Hepatocyte (in vitro differentiated cells): ENCODE measurements at regions not wholly inside any gene's neighbourhood (a gene's known extent, or its start where the extent isn't known, plus 50 kb on each side); places are given as distances from the start of the nearest gene placed in this dataset.
"Not testable (repeated sequence)": the region's sequence is repeated elsewhere in the genome, so short reads cannot be mapped to it uniquely, and the experiment has no call there.

Experiments used
- DNase-seq: peaks from one replicate; pipeline ENCODE4 v3.0.0-alpha.2; 2016; ENCODE audit warnings: low spot score
- H2AFZ ChIP-seq: fragments of 200-600 bp; sonication (generic); 2 replicates; pipeline ENCODE4 v1.6.0; 2016; ENCODE audit warnings: antibody characterized with exemption, mild to moderate bottlenecking
- H3K27ac ChIP-seq: fragments of 200-600 bp; sonication (generic); 2 replicates; pipeline ENCODE4 v1.5.1; 2016; ENCODE audit warnings: mild to moderate bottlenecking
- H3K27me3 ChIP-seq: fragments of 200-600 bp; sonication (generic); 2 replicates; pipeline ENCODE4 v1.6.1; 2016
- H3K36me3 ChIP-seq: fragments of 200-600 bp; sonication (generic); replicated peaks from 2 replicates; pipeline ENCODE4 v1.5.1; 2016; ENCODE audit warnings: low read depth; ENCODE audit not compliant: insufficient read depth
- H3K4me1 ChIP-seq: fragments of 200-600 bp; sonication (generic); 2 replicates; pipeline ENCODE4 v1.5.1; 2016; ENCODE audit warnings: mild to moderate bottlenecking, moderate library complexity; ENCODE audit not compliant: insufficient read depth
- H3K4me2 ChIP-seq: fragments of 200-600 bp; sonication (generic); 2 replicates; pipeline ENCODE4 v1.6.0; 2016
- H3K4me3 ChIP-seq: fragments of 200-600 bp; sonication (generic); 2 replicates; pipeline ENCODE4 v1.5.1; 2016; ENCODE audit warnings: mild to moderate bottlenecking
- H3K79me2 ChIP-seq: fragments of 200-600 bp; sonication (generic); 2 replicates; pipeline ENCODE4 v1.6.0; 2017; ENCODE audit warnings: mild to moderate bottlenecking
- H3K9me2 ChIP-seq: fragments of 200-600 bp; sonication (generic); replicated peaks from 2 replicates; pipeline ENCODE4 v1.6.0; 2017; ENCODE audit warnings: mild to moderate bottlenecking; ENCODE audit not compliant: insufficient read depth
- H3K9me3 ChIP-seq: fragments of 200-600 bp; sonication (generic); 2 replicates; pipeline ENCODE4 v1.5.1; 2016; ENCODE audit warnings: low read depth, mild to moderate bottlenecking
- H4K20me1 ChIP-seq: fragments of 200-600 bp; sonication (generic); 2 replicates; pipeline ENCODE4 v1.6.0; 2016; ENCODE audit warnings: mild to moderate bottlenecking; ENCODE audit not compliant: insufficient read depth, poor library complexity, severe bottlenecking
- CTCF ChIP-seq: fragments of 200-600 bp; sonication (generic); IDR thresholded peaks from 2 replicates; pipeline ENCODE4 v1.5.1; 2016; ENCODE audit warnings: antibody characterized with exemption, mild to moderate bottlenecking; ENCODE audit not compliant: poor library complexity
- EZH2 ChIP-seq: fragments of 200-600 bp; sonication (generic); IDR thresholded peaks from 2 replicates; pipeline ENCODE4 v1.6.1; 2016; ENCODE audit warnings: antibody characterized with exemption, mild to moderate bottlenecking, borderline replicate concordance
- EZH2phosphoT487 ChIP-seq: fragments of 200-600 bp; sonication (generic); IDR thresholded peaks from one replicate; pipeline ENCODE4 v1.6.1; 2018; ENCODE audit warnings: antibody characterized with exemption, mild to moderate bottlenecking, low read depth, moderate library complexity; ENCODE audit not compliant: unreplicated experiment, severe bottlenecking
- WGBS: methylation state at CpG from one replicate; pipeline ENCODE4 v1.1.6; 2016; ENCODE audit warnings: low lambda C conversion rate; ENCODE audit errors: missing lambda C conversion rate; 5-methylcytosine and 5-hydroxymethylcytosine counted together

- Histone ChIP-seq H3K4me1 (no peaks in the 10 kb centered on the region), H3K27ac (no peak overlapping the region), H3K4me2 (no peak overlapping the region), H3K9me2 (no peaks in the 10 kb centered on the region), H3K4me3 (no peak overlapping the region), H2AFZ (no peak overlapping the region), H3K79me2 (no peaks in the 10 kb centered on the region), H3K27me3 (no peaks in the 10 kb centered on the region), H4K20me1 (no peaks in the 10 kb centered on the region), H3K9me3 (no peaks in the 10 kb centered on the region), H3K36me3 (no peaks in the 10 kb centered on the region)
- no peak for TF ChIP-seq CTCF
- TF ChIP-seq EZH2phosphoT487 = no peak
- no peak for TF ChIP-seq EZH2
- WGBS = 92% methylated on average over 2 of the region's 2 CpGs
- DNase-seq = no peak
Observed at GRCh38 chr11:106523921-106524320, 446.5 kb downstream of the AASDHPPT start.

- H2AFZ ChIP-seq = no peak overlapping the region
- no peak overlapping the region for H3K27ac ChIP-seq
- WGBS = 77% methylated on average over 2 of the region's 2 CpGs
- DNase-seq = no peak
- H4K20me1 ChIP-seq = no peaks in the 10 kb centered on the region
- H3K4me2 ChIP-seq = no peak overlapping the region
- H3K79me2 ChIP-seq = no peaks in the 10 kb centered on the region
- H3K9me3 ChIP-seq = no peaks in the 10 kb centered on the region
- no peak for TF ChIP-seq EZH2
- TF ChIP-seq EZH2phosphoT487 = no peak
- TF ChIP-seq CTCF = no peak
- no peaks in the 10 kb centered on the region for H3K9me2 ChIP-seq
- no peak overlapping the region for H3K4me3 ChIP-seq
- no peaks in the 10 kb centered on the region for H3K27me3 ChIP-seq
- H3K4me1 ChIP-seq = no peaks in the 10 kb centered on the region
- H3K36me3 ChIP-seq = no peaks in the 10 kb centered on the region
Observed at GRCh38 chr11:106524436-106524835, 447.0 kb downstream of the AASDHPPT start.

- H2AFZ ChIP-seq, H4K20me1 ChIP-seq, H3K9me2 ChIP-seq, H3K4me1 ChIP-seq, H3K27ac ChIP-seq, DNase-seq, H3K9me3 ChIP-seq, H3K4me3 ChIP-seq, H3K36me3 ChIP-seq, H3K27me3 ChIP-seq, H3K4me2 ChIP-seq, H3K79me2 ChIP-seq: not testable (repeated sequence)
- WGBS = 96% methylated on average over 18 of the region's 18 CpGs
Observed at GRCh38 chr11:106531648-106532047, 454.2 kb downstream of the AASDHPPT start.

GRCh38 chr11:106533046-106533445, 455.6 kb downstream of the AASDHPPT start:
- Histone ChIP-seq H3K79me2 (no peaks in the 10 kb centered on the region), H3K36me3 (no peaks in the 10 kb centered on the region), H4K20me1 (no peaks in the 10 kb centered on the region), H3K27me3 (no peaks in the 10 kb centered on the region), H3K9me3 (no peaks in the 10 kb centered on the region), H3K4me1 (no peaks in the 10 kb centered on the region), H3K27ac (no peak overlapping the region), H2AFZ (no peak overlapping the region), H3K4me2 (no peak overlapping the region), H3K9me2 (no peaks in the 10 kb centered on the region), H3K4me3 (no peak overlapping the region)
- no peak for TF ChIP-seq EZH2phosphoT487
- TF ChIP-seq CTCF = no peak
- no peak for TF ChIP-seq EZH2
- WGBS = 85% methylated on average over 2 of the region's 2 CpGs
- no peak for DNase-seq
